Activated CD8-positive, alpha-beta memory T cell treated with anti-CD3 and anti-CD28 coated beads, Interleukin-2, amount 10 ng/mL, durations not matched to agents 7 days and 5 days (primary cell): ENCODE measurements at regions not wholly inside any gene's neighbourhood (a gene's known extent, or its start where the extent isn't known, plus 50 kb on each side); places are given as distances from the start of the nearest gene placed in this dataset.
"Not testable (repeated sequence)": the region's sequence is repeated elsewhere in the genome, so short reads cannot be mapped to it uniquely, and the experiment has no call there.

Experiments
- ATAC-seq: fragments of 150-1000 bp; cut with Tn5 transposase; one replicate; pipeline ENCODE4 v1.10.0; 2021; ENCODE audit warnings: moderate library complexity
- CTCF ChIA-PET: fragments of 350-600 bp; sonication (Branson Sonifier 250); formaldehyde crosslinking; loops from one replicate; lab custom pipeline; 2021; ENCODE audit warnings: antibody characterized with exemption; lab: Charles Lee
- DNase-seq: peaks from one replicate; pipeline ENCODE4 v3.0.0-alpha.2; 2020
- H3K27ac Mint-ChIP-seq: one replicate; pipeline ENCODE4 v1.8.0; 2021; ENCODE audit warnings: mild to moderate bottlenecking, mixed read lengths
- H3K27me3 Mint-ChIP-seq: one replicate; pipeline ENCODE4 v1.8.0; 2021; ENCODE audit warnings: mixed read lengths
- H3K36me3 Mint-ChIP-seq: one replicate; pipeline ENCODE4 v1.8.0; 2021; ENCODE audit warnings: mild to moderate bottlenecking, mixed read lengths
- H3K4me1 Mint-ChIP-seq: one replicate; pipeline ENCODE4 v1.8.0; 2021; ENCODE audit warnings: mixed read lengths
- H3K4me3 Mint-ChIP-seq: one replicate; pipeline ENCODE4 v1.8.0; 2021; ENCODE audit warnings: mild to moderate bottlenecking, moderate library complexity, mixed read lengths
- H3K9me3 Mint-ChIP-seq: one replicate; pipeline ENCODE4 v1.8.0; 2022; ENCODE audit warnings: low read depth, mixed read lengths

DNA sequence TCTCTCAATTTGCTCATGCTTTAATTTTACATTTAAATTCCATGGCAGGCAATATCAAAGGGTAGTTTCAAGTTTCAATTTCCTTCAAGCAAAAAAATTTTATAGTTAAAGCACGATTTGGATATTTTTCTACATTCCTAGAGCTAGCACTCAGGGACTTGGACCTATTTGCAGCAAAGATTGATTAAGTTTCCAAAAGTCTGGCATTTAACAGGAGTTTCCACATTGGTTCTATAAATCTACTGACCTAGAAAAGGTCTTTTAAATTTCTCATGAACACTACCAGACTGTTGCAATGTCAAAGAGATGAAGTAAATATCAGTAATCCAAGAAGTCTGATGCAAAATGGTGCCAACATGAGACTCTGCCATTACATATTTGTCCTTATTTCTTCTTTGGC lies 253.7 kb upstream of the LINC00305 start:
- H3K4me3 Mint-ChIP-seq, result no peak overlapping the region
- DNase-seq (no peak), ATAC-seq (no peak)
- no peaks in the 10 kb centered on the region for H3K36me3 Mint-ChIP-seq
- H3K4me1 Mint-ChIP-seq, result no peaks in the 10 kb centered on the region
- H3K9me3 Mint-ChIP-seq, result no peaks in the 10 kb centered on the region
- H3K27ac Mint-ChIP-seq, result no peak overlapping the region
- H3K27me3 Mint-ChIP-seq, result no peaks in the 10 kb centered on the region
- CTCF ChIA-PET, result no interaction called here

DNA sequence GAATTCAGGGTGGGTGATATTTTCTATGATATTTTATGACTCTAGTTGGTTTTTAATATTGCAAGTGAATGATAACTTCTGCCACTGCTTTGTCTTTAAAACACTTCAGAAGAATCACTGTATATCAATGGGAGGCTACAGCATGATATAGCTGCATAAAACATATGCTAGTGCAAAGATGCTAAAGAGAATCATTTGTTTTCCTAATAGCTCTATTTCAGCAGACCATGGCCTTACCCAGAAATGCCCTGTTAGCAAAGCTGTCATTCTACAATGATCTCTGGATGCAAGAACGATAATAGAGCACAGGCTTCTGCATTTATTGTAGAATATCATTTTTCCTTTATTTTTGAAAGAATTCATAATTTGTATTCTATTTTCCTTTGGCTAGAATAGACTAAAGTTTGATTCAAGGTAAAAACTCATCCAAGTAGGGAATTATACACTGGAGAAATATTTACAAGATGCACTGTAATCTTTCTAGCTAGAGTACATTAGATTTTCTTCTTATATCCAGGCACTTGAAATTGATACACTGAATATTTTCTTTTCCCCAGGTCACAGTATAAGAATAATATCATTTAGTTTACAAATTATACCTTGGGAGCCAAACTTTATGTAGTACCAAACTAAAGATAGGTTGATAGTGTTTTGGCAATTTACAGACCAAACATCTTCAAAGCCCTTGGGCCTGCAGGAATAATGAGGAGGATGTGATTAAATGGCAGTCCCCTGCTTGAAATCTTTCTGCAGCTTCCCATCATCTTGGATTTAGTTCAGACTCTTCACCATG lies 252.6 kb upstream of the LINC00305 start:
- Mint-ChIP-seq H3K36me3 (no peaks in the 10 kb centered on the region), H3K4me1 (no peaks in the 10 kb centered on the region), H3K9me3 (peaks cover 2% of the 10 kb centered on the region), H3K27ac (no peak overlapping the region), H3K27me3 (no peaks in the 10 kb centered on the region), H3K4me3 (no peak overlapping the region)
- CTCF ChIA-PET, result no interaction called here
- ATAC-seq, result no peak
- DNase-seq, result no peak

DNA sequence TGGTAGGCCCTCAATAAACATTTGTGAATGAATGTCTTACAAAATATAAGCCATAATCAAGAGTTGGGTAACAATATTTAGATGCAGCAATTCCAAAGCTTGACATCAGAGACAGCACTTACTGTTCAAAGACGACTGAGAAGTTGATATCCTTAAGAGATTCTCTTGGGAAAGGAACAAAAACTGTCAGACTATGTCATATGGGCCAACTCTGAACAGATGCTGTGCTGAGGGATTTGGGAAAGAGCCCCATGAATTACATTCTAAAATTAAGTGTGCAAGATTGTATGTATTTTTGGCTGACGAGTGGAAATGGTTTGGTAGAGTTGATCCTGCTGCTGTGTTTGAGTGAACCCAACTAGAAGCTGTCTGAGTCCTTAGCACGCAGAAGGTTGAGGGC lies 250.7 kb upstream of the LINC00305 start:
- CTCF ChIA-PET, result no interaction called here
- no peak overlapping the region for H3K27ac Mint-ChIP-seq
- H3K9me3 Mint-ChIP-seq, result peaks cover 2% of the 10 kb centered on the region
- H3K36me3 Mint-ChIP-seq, result no peaks in the 10 kb centered on the region
- H3K27me3 Mint-ChIP-seq, result no peaks in the 10 kb centered on the region
- H3K4me3 Mint-ChIP-seq, result no peak overlapping the region
- DNase-seq (no peak), ATAC-seq (no peak)
- H3K4me1 Mint-ChIP-seq, result no peaks in the 10 kb centered on the region

DNA sequence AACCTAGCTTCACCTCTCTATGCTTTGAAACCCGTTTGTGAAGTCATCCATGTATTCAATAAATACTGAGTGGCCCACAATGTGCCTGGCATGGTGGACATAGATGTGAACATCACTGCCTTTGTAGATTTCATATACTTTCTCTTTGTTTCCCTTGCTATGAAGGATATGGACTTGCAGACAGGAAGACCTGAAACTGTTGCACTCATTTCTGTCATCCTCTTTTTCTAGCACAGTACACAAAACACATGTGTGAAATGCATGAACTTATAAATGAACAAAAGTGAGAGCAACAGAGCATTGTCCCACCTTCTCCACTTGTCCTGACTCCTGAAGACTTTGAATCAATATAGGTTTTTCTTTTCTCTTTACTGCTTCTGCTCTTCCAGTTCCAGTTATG lies 249.4 kb upstream of the LINC00305 start:
- Mint-ChIP-seq H3K36me3 (no peaks in the 10 kb centered on the region), H3K9me3 (peaks cover 2% of the 10 kb centered on the region), H3K4me1 (no peaks in the 10 kb centered on the region), H3K4me3 (no peak overlapping the region), H3K27ac (no peak overlapping the region), H3K27me3 (no peaks in the 10 kb centered on the region)
- CTCF ChIA-PET, result no interaction called here
- ATAC-seq (no peak), DNase-seq (no peak)

DNA sequence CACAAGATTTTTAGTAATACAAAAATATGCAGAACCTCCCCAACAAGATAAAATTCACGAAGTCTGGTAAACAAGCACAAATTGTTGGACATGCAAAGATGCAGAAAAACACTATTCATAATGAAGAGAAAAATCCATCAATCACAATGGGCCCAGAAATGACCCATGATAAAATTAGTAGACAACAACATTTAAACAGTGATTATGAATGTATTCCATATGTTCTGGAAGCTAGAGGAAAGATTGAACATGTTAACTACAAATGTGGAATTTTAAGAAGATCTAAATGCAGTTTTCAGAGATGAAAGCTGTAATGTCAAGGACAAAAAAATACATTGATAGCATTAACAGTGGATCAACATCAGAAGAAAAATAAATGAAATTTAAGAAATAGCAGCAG lies 243.3 kb upstream of the LINC00305 start:
- Mint-ChIP-seq H3K27me3 (no peaks in the 10 kb centered on the region), H3K36me3 (no peaks in the 10 kb centered on the region), H3K27ac (no peak overlapping the region), H3K9me3 (peaks cover 2% of the 10 kb centered on the region), H3K4me3 (no peak overlapping the region), H3K4me1 (no peaks in the 10 kb centered on the region)
- DNase-seq, result no peak
- no peak for ATAC-seq
- CTCF ChIA-PET, result no interaction called here

DNA sequence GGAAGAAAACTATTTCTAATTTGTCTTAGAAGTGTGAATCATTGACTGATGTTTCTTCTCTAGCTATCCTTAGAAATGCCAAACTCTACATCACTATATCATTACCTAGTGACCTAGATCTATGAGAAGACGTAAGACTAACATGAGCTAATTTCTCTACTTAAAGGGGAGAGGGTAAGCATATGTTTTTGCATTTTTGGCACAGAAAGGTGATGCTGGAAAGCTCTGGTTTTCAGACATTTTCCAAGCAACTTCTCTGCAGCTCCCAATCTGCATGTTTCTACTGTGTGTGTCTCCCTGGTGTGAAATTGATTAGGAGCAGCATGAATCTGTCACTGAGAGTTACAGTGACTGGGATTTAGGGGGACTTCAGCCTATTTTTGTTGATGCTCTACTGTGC lies 235.2 kb upstream of the LINC00305 start:
- ATAC-seq (no peak), DNase-seq (no peak)
- no peak overlapping the region for H3K4me3 Mint-ChIP-seq
- H3K4me1 Mint-ChIP-seq, result no peaks in the 10 kb centered on the region
- no peaks in the 10 kb centered on the region for H3K9me3 Mint-ChIP-seq
- no peak overlapping the region for H3K27ac Mint-ChIP-seq
- H3K27me3 Mint-ChIP-seq, result no peaks in the 10 kb centered on the region
- H3K36me3 Mint-ChIP-seq, result no peaks in the 10 kb centered on the region
- CTCF ChIA-PET, result no interaction called here

DNA sequence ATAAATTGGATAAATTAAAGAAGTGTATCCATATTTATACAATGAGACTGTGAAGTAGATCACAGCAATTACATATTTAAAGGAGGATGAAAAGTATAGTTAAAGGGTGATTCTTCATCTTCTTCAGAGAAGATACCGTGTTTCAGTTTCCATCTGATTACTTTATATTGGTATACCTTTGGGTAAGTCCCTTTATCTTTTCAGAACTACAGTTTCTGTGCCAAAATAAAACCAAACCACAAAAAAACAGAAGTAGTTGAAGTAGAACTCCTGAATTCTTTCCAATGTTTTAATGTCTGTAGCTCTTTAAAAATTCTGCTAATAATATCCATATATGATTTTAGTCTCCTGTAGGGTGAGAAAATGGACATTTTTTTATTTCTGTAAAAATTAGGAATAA lies 231.2 kb upstream of the LINC00305 start:
- Mint-ChIP-seq H3K27me3 (no peaks in the 10 kb centered on the region), H3K4me1 (no peaks in the 10 kb centered on the region), H3K4me3 (no peak overlapping the region), H3K9me3 (peaks cover 10% of the 10 kb centered on the region), H3K36me3 (no peaks in the 10 kb centered on the region), H3K27ac (no peak overlapping the region)
- CTCF ChIA-PET, result no interaction called here
- ATAC-seq (no peak), DNase-seq (no peak)

DNA sequence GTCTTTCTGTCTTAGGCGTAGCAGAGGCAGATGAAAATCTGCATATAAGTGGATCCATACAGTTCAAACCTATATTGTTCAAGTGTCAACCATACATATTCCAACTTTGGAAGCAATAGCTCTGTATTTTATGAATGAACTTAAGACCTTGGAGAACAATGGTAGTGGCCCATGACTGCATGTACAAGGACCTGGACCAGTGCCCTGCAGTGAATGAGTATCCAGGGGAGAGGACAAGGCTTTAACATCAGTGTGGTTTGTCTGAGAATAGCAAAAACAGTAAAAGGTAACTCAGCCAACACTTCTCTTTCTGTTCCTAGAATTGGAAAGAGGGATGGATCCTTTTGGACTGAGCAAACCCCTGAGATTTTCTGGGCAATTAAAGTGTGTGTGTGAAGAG lies 230.8 kb upstream of the LINC00305 start:
- CTCF ChIA-PET, result no interaction called here
- peaks cover 10% of the 10 kb centered on the region for H3K9me3 Mint-ChIP-seq
- no peak overlapping the region for H3K4me3 Mint-ChIP-seq
- no peak overlapping the region for H3K27ac Mint-ChIP-seq
- H3K4me1 Mint-ChIP-seq, result no peaks in the 10 kb centered on the region
- DNase-seq, result no peak
- no peak for ATAC-seq
- no peaks in the 10 kb centered on the region for H3K36me3 Mint-ChIP-seq
- no peaks in the 10 kb centered on the region for H3K27me3 Mint-ChIP-seq

DNA sequence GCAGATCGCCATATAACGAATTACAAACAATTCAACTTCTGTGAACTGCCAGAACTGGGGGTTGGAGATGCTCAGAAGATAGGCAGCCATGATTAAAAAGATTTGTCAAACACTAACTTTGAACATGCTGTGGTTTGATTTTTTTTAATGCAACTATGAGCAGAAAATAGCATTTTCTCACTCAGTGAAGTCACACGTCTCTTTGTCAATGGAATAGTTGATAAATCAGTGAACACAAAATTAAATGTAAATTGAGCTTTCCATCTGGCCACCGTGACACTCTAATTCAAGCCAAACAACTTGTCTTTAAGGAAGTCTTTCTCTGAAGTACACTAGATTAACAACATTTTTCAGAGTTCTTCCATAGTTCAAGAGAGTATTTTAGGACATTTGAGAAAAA lies 228.6 kb upstream of the LINC00305 start:
- Mint-ChIP-seq H3K4me3 (no peak overlapping the region), H3K36me3 (no peaks in the 10 kb centered on the region), H3K27ac (no peak overlapping the region), H3K4me1 (no peaks in the 10 kb centered on the region), H3K9me3 (peaks cover 12% of the 10 kb centered on the region), H3K27me3 (no peaks in the 10 kb centered on the region)
- CTCF ChIA-PET, result no interaction called here
- DNase-seq (no peak), ATAC-seq (no peak)

DNA sequence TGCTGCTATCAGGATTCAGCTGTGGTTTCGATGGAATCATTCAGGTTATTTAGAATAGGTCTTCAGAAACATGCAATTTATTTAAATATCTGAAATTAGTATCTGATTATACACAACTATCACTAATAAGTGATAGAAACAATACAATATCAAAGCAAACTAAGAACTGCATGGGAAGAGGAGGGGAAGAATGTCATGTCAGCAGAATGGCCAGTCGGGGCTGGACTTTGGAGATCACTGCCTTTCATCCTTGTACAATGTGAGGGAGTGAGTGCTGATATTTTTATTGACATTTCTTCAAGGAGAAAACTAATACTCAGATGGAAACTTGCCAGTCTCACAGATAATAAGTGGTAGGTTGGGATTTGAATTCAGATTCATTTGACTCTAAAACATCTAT lies 224.0 kb upstream of the LINC00305 start:
- Mint-ChIP-seq H3K9me3 (peaks cover 14% of the 10 kb centered on the region), H3K4me1 (no peaks in the 10 kb centered on the region), H3K27ac (no peak overlapping the region), H3K27me3 (no peaks in the 10 kb centered on the region), H3K36me3 (no peaks in the 10 kb centered on the region), H3K4me3 (no peak overlapping the region)
- no peak for ATAC-seq
- CTCF ChIA-PET, result no interaction called here
- DNase-seq, result no peak

DNA sequence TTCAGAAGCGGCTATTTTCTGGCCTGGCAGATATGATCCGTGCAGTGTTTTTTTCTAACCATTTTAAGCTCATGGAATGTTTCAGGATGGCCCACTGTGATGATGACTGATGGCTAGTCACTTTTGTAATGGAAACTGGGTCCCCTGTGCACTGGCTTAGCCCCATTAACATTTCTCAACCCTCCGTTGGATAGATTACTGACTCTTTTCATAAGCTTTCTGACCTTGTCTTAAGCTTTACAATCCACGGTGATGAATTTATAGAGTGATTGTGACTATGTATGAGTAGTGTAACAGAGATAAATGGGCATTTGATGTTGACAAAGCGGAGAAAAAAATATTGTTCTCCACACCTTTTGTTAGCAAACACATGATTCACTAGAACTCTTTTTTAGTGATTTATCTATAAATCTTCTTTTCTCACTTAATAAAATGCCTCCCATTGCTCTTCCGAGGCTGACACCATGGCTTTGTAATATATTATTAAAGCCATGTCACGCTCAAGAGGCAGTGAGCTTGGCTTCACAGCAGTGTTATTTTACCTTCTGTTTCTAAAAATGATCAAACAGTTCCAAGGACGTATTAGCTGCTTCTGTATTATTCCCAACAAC lies 221.0 kb upstream of the LINC00305 start:
- H3K27ac Mint-ChIP-seq, ATAC-seq, H3K4me1 Mint-ChIP-seq, H3K27me3 Mint-ChIP-seq, DNase-seq, H3K36me3 Mint-ChIP-seq, CTCF ChIA-PET, H3K4me3 Mint-ChIP-seq: not testable (repeated sequence)
- H3K9me3 Mint-ChIP-seq, result peaks cover 12% of the 10 kb centered on the region

DNA sequence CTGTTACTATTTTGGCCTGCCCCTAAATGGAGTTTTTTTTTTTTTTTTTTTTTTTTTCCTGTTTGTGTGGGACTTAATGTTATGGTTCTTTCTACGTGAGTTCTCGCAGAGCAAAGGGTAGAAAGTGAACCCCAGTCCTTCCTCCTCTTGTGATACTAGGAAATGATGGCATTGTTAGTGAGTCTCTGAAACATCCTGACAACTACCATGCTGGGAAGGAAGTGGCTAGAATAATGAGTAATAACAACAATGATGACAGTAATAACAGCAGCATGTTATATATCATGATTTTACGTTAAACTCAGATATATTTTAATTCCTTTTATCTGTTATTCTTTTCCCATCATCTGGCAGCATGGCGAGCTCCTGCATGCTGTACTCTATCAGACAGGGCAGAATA lies 216.2 kb upstream of the LINC00305 start:
- Mint-ChIP-seq H3K4me3 (no peak overlapping the region), H3K4me1 (peaks cover 2% of the 10 kb centered on the region), H3K36me3 (no peaks in the 10 kb centered on the region), H3K27me3 (no peaks in the 10 kb centered on the region), H3K27ac (no peak overlapping the region), H3K9me3 (peaks cover 12% of the 10 kb centered on the region)
- CTCF ChIA-PET, result no interaction called here
- DNase-seq (no peak), ATAC-seq (no peak)

DNA sequence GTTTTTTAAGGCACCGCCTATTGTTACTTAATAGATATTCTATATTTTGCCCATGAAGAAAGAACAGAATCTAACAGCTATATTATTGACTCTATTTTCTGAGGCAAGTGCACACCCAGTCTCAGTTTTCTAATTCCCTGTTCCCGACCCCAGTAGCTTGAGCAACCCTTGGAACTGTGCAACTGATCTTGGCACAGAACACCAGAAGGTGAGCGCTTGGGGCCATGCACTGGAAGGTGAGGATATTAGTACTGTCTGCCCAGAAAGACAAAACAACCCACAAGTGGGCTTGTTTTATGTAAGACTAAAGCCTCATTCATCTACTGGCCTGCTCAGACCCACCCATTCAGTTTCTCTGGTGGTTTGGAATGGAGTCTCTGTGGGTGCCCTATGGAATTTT lies 188.8 kb upstream of the LINC00305 start:
- H3K4me3 Mint-ChIP-seq, result no peak overlapping the region
- H3K9me3 Mint-ChIP-seq, result no peaks in the 10 kb centered on the region
- no peak overlapping the region for H3K27ac Mint-ChIP-seq
- no peaks in the 10 kb centered on the region for H3K36me3 Mint-ChIP-seq
- DNase-seq, result no peak
- CTCF ChIA-PET, result no interaction called here
- no peaks in the 10 kb centered on the region for H3K4me1 Mint-ChIP-seq
- H3K27me3 Mint-ChIP-seq, result no peaks in the 10 kb centered on the region
- no peak for ATAC-seq

DNA sequence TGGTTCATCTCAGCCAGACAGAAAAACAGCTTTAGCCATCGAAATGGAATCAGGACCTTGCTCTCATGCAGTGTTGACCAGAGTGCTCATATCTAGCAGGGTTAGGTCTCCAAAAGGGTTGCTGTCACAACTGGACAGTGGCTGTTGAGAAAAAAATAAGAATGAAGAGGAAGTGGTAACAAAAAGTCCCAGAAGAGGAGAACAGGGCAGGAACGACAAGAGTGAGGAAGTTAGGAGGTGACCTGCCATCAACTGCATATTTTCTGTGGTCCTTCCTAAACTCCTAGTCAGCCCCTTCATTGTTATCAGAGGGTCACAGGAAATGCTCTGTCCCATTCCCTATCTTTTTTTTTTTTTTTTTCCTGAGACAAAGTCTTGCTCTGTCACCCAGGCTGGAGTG lies 188.1 kb upstream of the LINC00305 start:
- Mint-ChIP-seq H3K9me3 (no peaks in the 10 kb centered on the region), H3K36me3 (no peaks in the 10 kb centered on the region), H3K27ac (no peak overlapping the region), H3K4me3 (no peak overlapping the region), H3K4me1 (no peaks in the 10 kb centered on the region), H3K27me3 (no peaks in the 10 kb centered on the region)
- DNase-seq (no peak), ATAC-seq (no peak)
- CTCF ChIA-PET, result no interaction called here
